NT2/D1 (cell line): ENCODE measurements at regions not wholly inside any gene's neighbourhood (a gene's known extent, or its start where the extent isn't known, plus 50 kb on each side); places are given as distances from the start of the nearest gene placed in this dataset.
"Not testable (repeated sequence)": the region's sequence is repeated elsewhere in the genome, so short reads cannot be mapped to it uniquely, and the experiment has no call there.

ENCODE experiments used
- SUZ12 ChIP-seq: IDR thresholded peaks from 2 replicates; pipeline ENCODE4 v1.6.1; 2011; ENCODE audit not compliant: insufficient read length, insufficient read depth; ENCODE audit errors: extremely low read depth
- YY1 ChIP-seq: IDR thresholded peaks from 2 replicates; pipeline ENCODE4 v1.6.1; 2011; ENCODE audit not compliant: insufficient read length, insufficient read depth

- TF ChIP-seq SUZ12, YY1: not testable (repeated sequence)
Measured at GRCh38 chr1:804378-805115, 118.1 kb upstream of the OR4F16 start.
